ENCODE measurements at regions not wholly inside any gene's neighbourhood (a gene's known extent, or its start where the extent isn't known, plus 50 kb on each side); places are given as distances from the start of the nearest gene placed in this dataset.

GRCh38 chr4:90064196-90064595 lies 63.0 kb upstream of the CCSER1 start:
- no peaks in the 10 kb centered on the region for H3K79me2 ChIP-seq (ENCODE audit: insufficient read depth)
- H4K20me1 ChIP-seq (ENCODE audit: insufficient read depth) = no peaks in the 10 kb centered on the region
- ChIA-PET CTCF (no interaction called here), POLR2A (no interaction called here)
- H3F3A ChIP-seq (replicated peaks; ENCODE audit: insufficient read depth) = no peaks in the 10 kb centered on the region
- no peak for DNase-seq
- H2AFZ ChIP-seq (ENCODE audit: low read depth) = no peak overlapping the region
- no peaks in the 10 kb centered on the region for H3K36me3 ChIP-seq (replicated peaks in 1 of 2; ENCODE audit: control insufficient read depth in 1 of 2, insufficient read depth in 2 of 2, low read length in 1 of 2)
- H3K4me1 ChIP-seq (ENCODE audit: control insufficient read depth in 1 of 2, insufficient read depth in 2 of 2, low read depth in 1 of 2, low read length in 1 of 2) = no peaks in the 10 kb centered on the region; a peak in 1 of 4 replicates
- no peak overlapping the region for H3K4me3 ChIP-seq (ENCODE audit: low read depth in 2 of 2, low read length in 1 of 2)
- TF ChIP-seq TEAD4 (IDR thresholded peaks at IDR 0.05; ENCODE audit: borderline replicate concordance, insufficient read depth) (no peak), YY1 (IDR thresholded peaks at IDR 0.05; ENCODE audit: low read depth) (no peak), RFX5 (IDR thresholded peaks at IDR 0.05; ENCODE audit: low read length) (no peak), NFIC (IDR thresholded peaks at IDR 0.05; ENCODE audit: borderline replicate concordance) (no peak), GATA2 (CRISPR knock-in tag; IDR thresholded peaks at IDR 0.05) (no peak)
- TF ChIP-seq, protein P1, sequence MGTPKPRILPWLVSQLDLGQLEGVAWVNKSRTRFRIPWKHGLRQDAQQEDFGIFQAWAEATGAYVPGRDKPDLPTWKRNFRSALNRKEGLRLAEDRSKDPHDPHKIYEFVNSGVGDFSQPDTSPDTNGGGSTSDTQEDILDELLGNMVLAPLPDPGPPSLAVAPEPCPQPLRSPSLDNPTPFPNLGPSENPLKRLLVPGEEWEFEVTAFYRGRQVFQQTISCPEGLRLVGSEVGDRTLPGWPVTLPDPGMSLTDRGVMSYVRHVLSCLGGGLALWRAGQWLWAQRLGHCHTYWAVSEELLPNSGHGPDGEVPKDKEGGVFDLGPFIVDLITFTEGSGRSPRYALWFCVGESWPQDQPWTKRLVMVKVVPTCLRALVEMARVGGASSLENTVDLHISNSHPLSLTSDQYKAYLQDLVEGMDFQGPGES (IDR thresholded peaks at IDR 0.05; ENCODE audit: low read depth, low read length) = no peak
- no peaks in the 10 kb centered on the region for H3K27me3 ChIP-seq (ENCODE audit: insufficient read depth)
- no peak overlapping the region for H3K27ac ChIP-seq (ENCODE audit: low read depth in 2 of 2, low read length in 1 of 2)
- no peak overlapping the region for H3K9ac ChIP-seq
- no peak overlapping the region for H3K4me2 ChIP-seq
- WGBS (ENCODE audit: low lambda C conversion rate) = 46% methylated on average over 4 of the region's 4 CpGs
- no peaks in the 10 kb centered on the region for H3K9me2 ChIP-seq
- H3K9me3 ChIP-seq = no peaks in the 10 kb centered on the region

DNA sequence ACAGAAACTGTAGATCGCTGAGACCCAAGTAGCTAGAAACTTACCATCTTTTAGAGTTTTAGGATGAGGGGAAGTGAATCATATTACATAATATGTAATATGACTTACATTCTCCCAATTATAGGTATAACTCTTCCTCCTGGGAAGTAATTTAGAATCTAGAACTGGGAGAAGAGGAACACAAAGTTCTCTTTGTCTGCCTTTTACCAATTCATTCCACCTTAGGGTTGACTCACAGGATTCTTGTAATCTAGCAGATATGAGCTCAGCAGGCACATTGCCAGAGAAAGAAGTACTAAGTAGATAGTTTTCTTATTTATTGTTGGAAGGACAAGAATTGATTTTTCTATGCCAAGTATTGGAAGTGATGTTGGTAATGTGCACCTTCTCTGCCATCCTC lies 58.0 kb upstream of the CCSER1 start:
- no peak for DNase-seq
- H3K9ac ChIP-seq = no peak overlapping the region
- no peaks in the 10 kb centered on the region for H3K9me2 ChIP-seq
- H3F3A ChIP-seq (replicated peaks; ENCODE audit: insufficient read depth) = no peaks in the 10 kb centered on the region
- ChIA-PET CTCF (no interaction called here), POLR2A (no interaction called here)
- no peak overlapping the region for H3K4me3 ChIP-seq (ENCODE audit: low read depth in 2 of 2, low read length in 1 of 2)
- no peaks in the 10 kb centered on the region for H3K9me3 ChIP-seq
- no peak overlapping the region for H3K4me2 ChIP-seq
- H3K27ac ChIP-seq (ENCODE audit: low read depth in 2 of 2, low read length in 1 of 2) = no peak overlapping the region
- no peaks in the 10 kb centered on the region for H3K27me3 ChIP-seq (ENCODE audit: insufficient read depth)
- no peaks in the 10 kb centered on the region; a peak in 1 of 4 replicates for H3K4me1 ChIP-seq (ENCODE audit: control insufficient read depth in 1 of 2, insufficient read depth in 2 of 2, low read depth in 1 of 2, low read length in 1 of 2)
- H3K36me3 ChIP-seq (replicated peaks in 1 of 2; ENCODE audit: control insufficient read depth in 1 of 2, insufficient read depth in 2 of 2, low read length in 1 of 2) = no peaks in the 10 kb centered on the region
- no peaks in the 10 kb centered on the region for H4K20me1 ChIP-seq (ENCODE audit: insufficient read depth)
- H2AFZ ChIP-seq (ENCODE audit: low read depth) = no peak overlapping the region
- H3K79me2 ChIP-seq (ENCODE audit: insufficient read depth) = no peaks in the 10 kb centered on the region
- TF ChIP-seq FOSL2 (IDR thresholded peaks at IDR 0.05; ENCODE audit: borderline replicate concordance, low read depth) = 0 out of 2 replicates have a peak, but pooled peaks have one; percentile 4
- TF ChIP-seq, protein P2, sequence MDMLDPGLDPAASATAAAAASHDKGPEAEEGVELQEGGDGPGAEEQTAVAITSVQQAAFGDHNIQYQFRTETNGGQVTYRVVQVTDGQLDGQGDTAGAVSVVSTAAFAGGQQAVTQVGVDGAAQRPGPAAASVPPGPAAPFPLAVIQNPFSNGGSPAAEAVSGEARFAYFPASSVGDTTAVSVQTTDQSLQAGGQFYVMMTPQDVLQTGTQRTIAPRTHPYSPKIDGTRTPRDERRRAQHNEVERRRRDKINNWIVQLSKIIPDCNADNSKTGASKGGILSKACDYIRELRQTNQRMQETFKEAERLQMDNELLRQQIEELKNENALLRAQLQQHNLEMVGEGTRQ (IDR thresholded peaks at IDR 0.05; ENCODE audit: borderline replicate concordance, low read depth, low read length) = no peak
- 63% methylated on average over 1 of the region's 1 CpG for WGBS (ENCODE audit: low lambda C conversion rate)

Data from SK-N-SH (cell line).